HL-60 (cell line): ENCODE measurements at regions not wholly inside any gene's neighbourhood (a gene's known extent, or its start where the extent isn't known, plus 50 kb on each side); places are given as distances from the start of the nearest gene placed in this dataset.

ENCODE experiments used
- GABPA ChIP-seq: IDR thresholded peaks from 2 replicates; pipeline ENCODE4 v1.6.1; 2012; ENCODE audit warnings: low read depth
- POLR2AphosphoS5 ChIP-seq: IDR thresholded peaks from 2 replicates; pipeline ENCODE4 v1.6.1; 2012; ENCODE audit warnings: low read depth
- SPI1 ChIP-seq: IDR thresholded peaks from 2 replicates; pipeline ENCODE4 v1.6.1; 2012; ENCODE audit warnings: low read depth, mild to moderate bottlenecking, borderline replicate concordance
- TF ChIP-seq, protein P1 (sequence below): IDR thresholded peaks from one replicate; pipeline ENCODE4 v1.5.1; 2011; ENCODE audit warnings: low read length, control low read depth, inconsistent platforms; ENCODE audit not compliant: insufficient read depth
- TF ChIP-seq, protein P2 (sequence below): IDR thresholded peaks from 2 replicates; pipeline ENCODE4 v1.6.1; 2012; ENCODE audit warnings: low read depth; ENCODE audit not compliant: insufficient replicate concordance

DNA sequence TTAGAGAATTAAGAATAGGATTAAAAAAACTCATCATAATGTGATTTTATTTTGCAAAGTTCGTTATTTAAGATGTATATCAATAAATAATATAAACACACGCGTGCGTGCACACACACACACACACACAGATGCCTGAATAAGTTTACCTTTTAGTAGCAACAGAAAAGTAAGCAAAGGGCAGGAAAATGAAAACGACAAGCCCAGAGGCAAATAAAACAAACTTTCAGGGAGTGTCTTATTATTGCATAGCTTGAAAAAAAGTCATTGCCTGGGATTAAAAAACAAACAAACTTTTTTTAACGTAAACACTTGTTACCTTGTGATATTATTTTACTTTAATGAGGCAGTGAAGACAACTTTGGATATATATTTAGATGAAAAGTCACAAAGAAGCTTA lies 226.4 kb downstream of the BAMBI start:
- TF ChIP-seq, protein P1, sequence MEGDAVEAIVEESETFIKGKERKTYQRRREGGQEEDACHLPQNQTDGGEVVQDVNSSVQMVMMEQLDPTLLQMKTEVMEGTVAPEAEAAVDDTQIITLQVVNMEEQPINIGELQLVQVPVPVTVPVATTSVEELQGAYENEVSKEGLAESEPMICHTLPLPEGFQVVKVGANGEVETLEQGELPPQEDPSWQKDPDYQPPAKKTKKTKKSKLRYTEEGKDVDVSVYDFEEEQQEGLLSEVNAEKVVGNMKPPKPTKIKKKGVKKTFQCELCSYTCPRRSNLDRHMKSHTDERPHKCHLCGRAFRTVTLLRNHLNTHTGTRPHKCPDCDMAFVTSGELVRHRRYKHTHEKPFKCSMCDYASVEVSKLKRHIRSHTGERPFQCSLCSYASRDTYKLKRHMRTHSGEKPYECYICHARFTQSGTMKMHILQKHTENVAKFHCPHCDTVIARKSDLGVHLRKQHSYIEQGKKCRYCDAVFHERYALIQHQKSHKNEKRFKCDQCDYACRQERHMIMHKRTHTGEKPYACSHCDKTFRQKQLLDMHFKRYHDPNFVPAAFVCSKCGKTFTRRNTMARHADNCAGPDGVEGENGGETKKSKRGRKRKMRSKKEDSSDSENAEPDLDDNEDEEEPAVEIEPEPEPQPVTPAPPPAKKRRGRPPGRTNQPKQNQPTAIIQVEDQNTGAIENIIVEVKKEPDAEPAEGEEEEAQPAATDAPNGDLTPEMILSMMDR: no peak
- TF ChIP-seq POLR2AphosphoS5 (no peak), SPI1 (no peak), GABPA (no peak)
- TF ChIP-seq, protein P2, sequence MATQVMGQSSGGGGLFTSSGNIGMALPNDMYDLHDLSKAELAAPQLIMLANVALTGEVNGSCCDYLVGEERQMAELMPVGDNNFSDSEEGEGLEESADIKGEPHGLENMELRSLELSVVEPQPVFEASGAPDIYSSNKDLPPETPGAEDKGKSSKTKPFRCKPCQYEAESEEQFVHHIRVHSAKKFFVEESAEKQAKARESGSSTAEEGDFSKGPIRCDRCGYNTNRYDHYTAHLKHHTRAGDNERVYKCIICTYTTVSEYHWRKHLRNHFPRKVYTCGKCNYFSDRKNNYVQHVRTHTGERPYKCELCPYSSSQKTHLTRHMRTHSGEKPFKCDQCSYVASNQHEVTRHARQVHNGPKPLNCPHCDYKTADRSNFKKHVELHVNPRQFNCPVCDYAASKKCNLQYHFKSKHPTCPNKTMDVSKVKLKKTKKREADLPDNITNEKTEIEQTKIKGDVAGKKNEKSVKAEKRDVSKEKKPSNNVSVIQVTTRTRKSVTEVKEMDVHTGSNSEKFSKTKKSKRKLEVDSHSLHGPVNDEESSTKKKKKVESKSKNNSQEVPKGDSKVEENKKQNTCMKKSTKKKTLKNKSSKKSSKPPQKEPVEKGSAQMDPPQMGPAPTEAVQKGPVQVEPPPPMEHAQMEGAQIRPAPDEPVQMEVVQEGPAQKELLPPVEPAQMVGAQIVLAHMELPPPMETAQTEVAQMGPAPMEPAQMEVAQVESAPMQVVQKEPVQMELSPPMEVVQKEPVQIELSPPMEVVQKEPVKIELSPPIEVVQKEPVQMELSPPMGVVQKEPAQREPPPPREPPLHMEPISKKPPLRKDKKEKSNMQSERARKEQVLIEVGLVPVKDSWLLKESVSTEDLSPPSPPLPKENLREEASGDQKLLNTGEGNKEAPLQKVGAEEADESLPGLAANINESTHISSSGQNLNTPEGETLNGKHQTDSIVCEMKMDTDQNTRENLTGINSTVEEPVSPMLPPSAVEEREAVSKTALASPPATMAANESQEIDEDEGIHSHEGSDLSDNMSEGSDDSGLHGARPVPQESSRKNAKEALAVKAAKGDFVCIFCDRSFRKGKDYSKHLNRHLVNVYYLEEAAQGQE: no peak
